Pulmonary artery endothelial cell (primary cell): ENCODE measurements at regions not wholly inside any gene's neighbourhood (a gene's known extent, or its start where the extent isn't known, plus 50 kb on each side); places are given as distances from the start of the nearest gene placed in this dataset.

Experiments
- DNase-seq: peaks from one replicate; pipeline ENCODE4 v3.0.0-alpha.2; 2011; ENCODE audit warnings: low read depth, low spot score

DNA sequence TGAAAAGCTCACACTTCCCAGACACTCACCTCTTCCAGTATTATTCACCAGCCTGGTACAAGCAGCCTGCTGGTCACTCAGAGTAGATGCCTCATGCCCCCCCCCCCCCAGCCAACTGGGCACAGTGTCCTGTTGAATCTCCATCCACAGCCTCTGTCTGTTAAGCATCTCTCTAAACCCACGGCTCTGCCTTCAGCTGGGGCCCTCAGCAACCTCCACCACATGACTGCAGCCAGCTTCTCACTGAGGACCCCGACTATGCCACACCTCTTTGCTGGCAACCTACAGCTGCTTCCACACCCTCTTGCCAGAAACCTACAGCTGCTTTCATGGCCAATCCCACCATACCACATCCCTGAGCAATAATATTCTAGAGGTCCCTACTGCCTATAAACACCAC lies 113.1 kb downstream of the RHOU start:
- no peak for DNase-seq

DNA sequence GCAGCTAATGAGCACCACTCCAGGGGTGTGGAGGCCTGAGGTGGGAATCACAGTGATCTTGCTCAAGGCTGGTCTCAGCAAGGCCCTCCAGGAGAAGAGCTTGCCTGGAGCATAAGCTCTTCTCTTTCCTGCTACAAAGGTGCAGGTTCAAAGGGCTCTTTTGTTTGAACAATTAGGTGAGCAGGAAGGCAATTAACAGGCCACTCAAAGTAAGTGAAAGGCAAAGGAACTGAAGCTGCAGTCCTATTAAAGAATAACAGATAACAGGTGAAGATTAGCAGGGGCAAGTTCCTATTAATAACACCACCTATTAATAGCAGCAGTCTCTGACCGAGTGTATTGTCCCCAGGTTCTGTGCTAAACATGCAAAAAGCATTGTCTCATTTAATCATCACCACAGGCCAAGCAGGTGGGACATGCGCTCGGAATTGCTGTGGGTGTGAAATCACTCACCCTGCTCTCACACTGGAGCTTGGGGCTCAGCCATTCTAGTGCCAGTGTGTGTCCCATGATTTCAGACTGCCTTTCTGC lies 113.8 kb downstream of the RHOU start:
- DNase-seq = no peak

GRCh38 chr1:228850141-228851100 lies 115.1 kb downstream of the RHOU start:
- DNase-seq = no peak

DNA sequence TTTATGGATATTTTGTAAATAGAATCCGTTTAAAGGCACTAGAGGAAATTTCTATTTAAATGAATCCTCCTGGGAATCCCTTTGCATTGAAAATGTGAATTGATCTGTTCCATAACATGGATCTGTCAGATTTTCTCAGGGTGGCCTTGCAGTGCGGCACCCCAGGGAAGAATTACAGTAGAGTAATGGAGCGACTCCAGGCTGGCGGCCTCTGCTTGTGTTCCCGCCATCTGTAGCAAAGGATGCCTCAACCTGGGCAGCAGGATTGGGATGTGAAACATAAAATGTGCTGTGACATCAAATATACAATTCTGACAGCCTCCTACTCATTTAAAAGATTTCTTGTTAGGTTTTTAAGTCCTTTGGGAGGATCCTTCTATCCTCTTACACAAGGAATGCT lies 115.9 kb downstream of the RHOU start:
- DNase-seq = no peak

DNA sequence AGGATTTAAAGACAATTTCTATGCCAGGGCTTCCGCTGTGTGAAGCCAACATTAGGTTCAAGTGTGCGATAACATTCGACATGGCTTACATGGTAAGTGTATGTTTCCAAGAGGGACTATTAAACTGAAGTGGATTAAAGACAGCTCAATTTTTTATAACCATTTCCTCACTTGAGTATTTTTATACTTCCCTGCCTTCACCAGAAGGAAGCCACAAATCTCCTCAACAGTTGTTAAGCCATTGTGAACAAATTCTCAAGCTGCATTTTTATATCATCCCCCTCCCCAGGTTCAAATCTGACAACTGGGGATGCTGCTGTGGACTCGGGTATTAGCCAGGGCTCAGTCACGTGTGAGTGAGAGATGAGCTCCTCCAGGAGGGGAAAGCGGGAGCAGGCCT lies 116.3 kb downstream of the RHOU start:
- no peak for DNase-seq

- no peak for DNase-seq
Observed at GRCh38 chr1:228852024-228852423, 116.7 kb downstream of the RHOU start.

DNA sequence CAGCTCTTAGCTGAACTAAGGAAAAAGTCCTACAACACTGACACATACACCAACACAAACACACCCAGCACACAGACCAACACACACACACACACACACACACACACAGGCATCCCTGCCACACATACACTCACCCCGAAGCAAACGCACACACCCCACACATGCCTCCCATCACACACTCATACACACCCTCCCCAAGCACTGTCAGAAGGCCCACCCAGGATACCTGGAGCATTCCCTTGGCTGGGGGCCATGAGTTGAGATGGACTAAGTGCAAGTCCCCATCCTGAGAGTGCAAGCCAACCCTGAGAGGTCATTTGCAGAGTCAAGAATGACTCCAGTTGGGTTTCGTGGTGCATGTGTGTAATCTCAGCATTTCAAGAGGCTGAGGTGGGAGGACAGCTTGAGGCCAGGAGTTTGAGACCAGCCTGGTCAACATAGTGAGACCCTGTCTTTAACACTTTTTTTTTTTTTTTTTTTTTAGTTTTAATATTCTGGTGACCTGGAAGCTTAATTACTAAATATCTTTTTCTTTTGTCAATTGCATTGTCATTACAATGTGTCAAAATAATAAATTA lies 117.3 kb downstream of the RHOU start:
- DNase-seq = no peak

DNA sequence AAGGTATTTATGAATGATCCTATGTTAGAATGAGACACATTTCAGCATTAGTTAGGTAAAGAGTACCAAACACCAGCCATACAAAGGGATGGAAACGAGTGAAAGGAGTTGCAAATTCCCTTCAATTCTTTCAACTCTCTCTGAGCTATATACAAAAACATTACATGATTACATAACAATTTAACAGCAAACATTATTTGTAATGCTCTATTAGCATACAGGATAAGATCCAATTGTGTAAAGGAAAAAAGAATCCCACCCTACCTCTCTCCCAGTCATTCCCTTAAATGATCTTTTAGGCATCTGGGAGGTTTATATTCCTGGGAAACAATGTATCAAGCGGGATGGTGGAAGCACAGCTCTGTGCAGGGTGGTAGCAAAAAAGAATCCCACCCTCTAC lies 117.9 kb downstream of the RHOU start:
- DNase-seq = no peak

- no peak for DNase-seq
Observed at GRCh38 chr1:228853637-228854036, 118.4 kb downstream of the RHOU start.

DNA sequence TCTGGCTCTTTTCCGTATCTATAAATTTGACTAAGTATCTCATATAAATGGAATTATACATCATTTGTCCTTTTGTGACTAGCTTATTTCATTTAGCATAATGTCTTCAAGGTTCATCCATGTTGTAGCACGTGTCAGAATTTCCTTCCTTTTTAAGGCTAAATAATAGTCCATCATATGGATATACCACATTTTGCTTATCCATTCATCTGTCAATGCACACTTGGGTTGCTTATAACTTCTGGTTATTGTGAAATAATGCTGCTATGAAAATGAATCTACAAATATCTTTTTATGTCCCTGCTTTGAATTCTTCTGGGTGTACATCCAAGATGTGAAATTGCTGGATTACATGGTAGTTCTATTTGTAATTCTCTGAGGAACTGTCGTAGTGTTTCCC lies 119.6 kb downstream of the RHOU start:
- DNase-seq = no peak

DNA sequence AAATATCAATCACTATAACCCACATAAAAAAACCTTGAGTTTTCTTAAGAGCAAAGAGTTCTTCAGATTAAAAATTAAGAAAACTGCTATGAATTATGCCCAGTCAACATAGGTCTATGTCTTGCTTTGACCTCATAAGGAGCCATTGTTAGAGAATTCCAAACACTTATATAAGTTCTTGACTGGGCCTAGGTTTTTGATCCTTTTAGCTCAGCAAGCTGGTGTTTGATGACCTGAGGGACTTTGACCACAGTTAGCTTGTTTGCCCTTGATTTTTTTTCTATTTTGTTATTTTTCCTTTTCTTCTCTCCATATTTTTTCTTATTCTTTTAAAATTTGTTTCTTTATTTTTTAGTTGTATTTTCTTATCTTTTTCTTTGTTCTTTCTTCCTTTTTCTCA lies 122.3 kb downstream of the RHOU start:
- DNase-seq = no peak

DNA sequence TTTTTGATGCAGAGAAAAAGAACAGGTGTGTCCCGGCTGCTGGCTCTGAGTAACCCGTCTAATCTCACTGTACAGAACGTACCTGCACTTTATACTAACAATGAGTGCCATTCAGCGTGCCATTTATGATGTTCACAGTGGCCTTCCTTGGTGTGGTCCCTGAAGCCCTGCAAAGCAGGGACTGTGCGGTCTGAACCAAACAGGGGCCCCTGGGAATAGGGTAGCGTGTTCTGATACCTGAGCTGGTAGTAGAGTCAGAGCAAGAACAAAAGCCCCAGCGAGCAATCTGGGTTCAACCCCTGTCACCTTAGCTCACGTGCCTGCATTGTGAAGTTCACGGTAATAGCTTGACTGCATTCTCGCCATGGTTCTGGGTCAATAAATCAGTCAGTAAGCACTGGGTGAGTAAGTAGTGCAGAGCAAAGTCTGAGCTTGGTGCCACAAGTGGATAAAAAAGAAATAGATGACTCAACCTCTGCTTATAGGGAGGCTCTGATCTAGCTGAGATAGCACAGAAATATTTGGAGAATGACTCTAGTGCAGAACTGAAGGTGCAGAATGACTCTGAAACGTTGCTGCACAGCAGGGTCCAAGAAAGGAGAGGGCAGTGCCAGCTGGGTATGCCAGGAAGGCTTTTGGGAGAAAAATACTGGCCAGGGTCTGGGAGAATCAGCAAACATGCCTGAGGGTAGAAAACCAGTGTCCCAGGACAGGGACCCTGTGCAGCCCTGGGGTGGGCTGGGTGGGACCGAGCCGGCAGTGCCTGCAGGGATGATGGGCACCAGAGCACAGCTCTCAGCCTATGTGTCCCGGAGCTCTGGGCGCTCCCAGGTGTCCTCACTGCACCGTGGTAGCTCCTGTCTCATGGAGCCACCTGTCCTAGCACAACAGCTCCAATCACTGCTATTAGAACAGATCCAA lies 125.9 kb downstream of the RHOU start:
- DNase-seq = no peak

DNA sequence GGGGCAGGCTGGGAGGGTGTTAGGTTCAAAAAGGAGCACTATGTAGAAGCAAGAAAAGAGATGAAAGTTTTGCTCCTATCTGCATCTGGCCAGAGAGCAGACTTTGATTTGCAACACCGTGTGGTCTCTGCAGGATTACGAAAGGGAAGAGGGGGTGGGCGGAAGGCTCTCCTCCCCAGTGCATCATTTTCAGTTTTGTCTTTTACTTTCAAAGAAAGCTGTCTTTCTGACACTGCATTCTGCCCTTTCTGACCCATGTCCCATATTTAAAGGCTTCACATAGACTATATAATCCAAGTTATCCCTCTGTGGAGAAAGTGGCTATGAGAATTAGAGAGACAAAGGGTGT lies 126.5 kb downstream of the RHOU start:
- DNase-seq = no peak

GRCh38 chr1:228862542-228863505 lies 127.5 kb downstream of the RHOU start:
- no peak for DNase-seq

GRCh38 chr1:228863776-228864175 lies 128.5 kb downstream of the RHOU start:
- DNase-seq = no peak

GRCh38 chr1:228865627-228866330 lies 130.5 kb downstream of the RHOU start:
- no peak for DNase-seq

GRCh38 chr1:228866468-228866867 lies 131.2 kb downstream of the RHOU start:
- DNase-seq = no peak

GRCh38 chr1:228867108-228867950 lies 132.1 kb downstream of the RHOU start:
- no peak for DNase-seq
